Stimulated activated naive CD8-positive, alpha-beta T cell treated with anti-CD3 and anti-CD28 coated beads, Interleukin-15, amount 100 ng/mL, for 72 hours (primary cell): ENCODE measurements at regions not wholly inside any gene's neighbourhood (a gene's known extent, or its start where the extent isn't known, plus 50 kb on each side); places are given as distances from the start of the nearest gene placed in this dataset.

ENCODE experiments used
- ATAC-seq: fragments of 150-1000 bp; cut with Tn5 transposase; 2 replicates; pipeline ENCODE4 v1.10.0; 2021; ENCODE audit warnings: mild to moderate bottlenecking, moderate library complexity
- DNase-seq, 2 donors: peaks; one replicate each; pipeline ENCODE4 v3.0.0; 2021 to 2022
- H3K27ac Mint-ChIP-seq, 2 donors: one replicate each; pipeline ENCODE4 v1.8.0; 2022; ENCODE audit warnings: mild to moderate bottlenecking in 2 of 2, mixed read lengths in 2 of 2, moderate library complexity in 2 of 2
- H3K27me3 Mint-ChIP-seq: one replicate; pipeline ENCODE4 v1.8.0; 2022; ENCODE audit warnings: mixed read lengths
- H3K4me1 Mint-ChIP-seq: one replicate; pipeline ENCODE4 v1.8.0; 2022; ENCODE audit warnings: mild to moderate bottlenecking, mixed read lengths
- H3K4me3 Mint-ChIP-seq, 2 donors: one replicate each; pipeline ENCODE4 v1.8.0; 2022; ENCODE audit warnings: mild to moderate bottlenecking in 2 of 2, mixed read lengths in 2 of 2, moderate library complexity in 1 of 2
- H3K9me3 Mint-ChIP-seq, 2 donors: one replicate each; pipeline ENCODE4 v1.8.0; 2022; ENCODE audit warnings: mixed read lengths in 2 of 2

- no peak for ATAC-seq
- Mint-ChIP-seq H3K27me3 (no peaks in the 10 kb centered on the region), H3K4me1 (no peaks in the 10 kb centered on the region), H3K27ac (no peak overlapping the region), H3K9me3 (peaks cover 0 to 8% of the 10 kb centered on the region in 2 donors), H3K4me3 (no peak overlapping the region)
- no peak for DNase-seq
Observed at GRCh38 chr5:91741764-91742505, 358.8 kb upstream of the ARRDC3 start.

GRCh38 chr5:91730026-91730425, 346.9 kb upstream of the ARRDC3 start:
- DNase-seq = no peak
- H3K27me3 Mint-ChIP-seq = no peaks in the 10 kb centered on the region
- no peak for ATAC-seq
- H3K4me1 Mint-ChIP-seq = no peaks in the 10 kb centered on the region
- H3K27ac Mint-ChIP-seq = no peak overlapping the region
- no peaks in the 10 kb centered on the region for H3K9me3 Mint-ChIP-seq
- H3K4me3 Mint-ChIP-seq = no peak overlapping the region

GRCh38 chr5:91727463-91727862, 344.3 kb upstream of the ARRDC3 start:
- no peak for ATAC-seq
- no peaks in the 10 kb centered on the region for H3K4me1 Mint-ChIP-seq
- H3K4me3 Mint-ChIP-seq = no peak overlapping the region
- H3K9me3 Mint-ChIP-seq = no peaks in the 10 kb centered on the region
- no peaks in the 10 kb centered on the region for H3K27me3 Mint-ChIP-seq
- DNase-seq = no peak
- no peak overlapping the region for H3K27ac Mint-ChIP-seq

GRCh38 chr5:91722736-91723467, 339.8 kb upstream of the ARRDC3 start:
- ATAC-seq = no peak
- Mint-ChIP-seq H3K27ac (no peak overlapping the region), H3K4me1 (no peaks in the 10 kb centered on the region), H3K9me3 (no peaks in the 10 kb centered on the region), H3K4me3 (no peak overlapping the region), H3K27me3 (no peaks in the 10 kb centered on the region)
- DNase-seq = no peak

- no peaks in the 10 kb centered on the region for H3K4me1 Mint-ChIP-seq
- H3K4me3 Mint-ChIP-seq = no peak overlapping the region
- no peak for ATAC-seq
- H3K9me3 Mint-ChIP-seq = no peaks in the 10 kb centered on the region
- DNase-seq = no peak
- H3K27me3 Mint-ChIP-seq = no peaks in the 10 kb centered on the region
- H3K27ac Mint-ChIP-seq = no peak overlapping the region
Observed at GRCh38 chr5:91712718-91713117, 329.6 kb upstream of the ARRDC3 start.

GRCh38 chr5:91707521-91707841, 324.4 kb upstream of the ARRDC3 start:
- Mint-ChIP-seq H3K4me3 (no peak overlapping the region), H3K27me3 (no peaks in the 10 kb centered on the region), H3K4me1 (no peaks in the 10 kb centered on the region), H3K27ac (no peak overlapping the region), H3K9me3 (peaks cover 0 to 3% of the 10 kb centered on the region in 2 donors)
- DNase-seq (no peak), ATAC-seq (no peak)

GRCh38 chr5:91706785-91707520, 323.8 kb upstream of the ARRDC3 start:
- no peak for DNase-seq
- H3K27me3 Mint-ChIP-seq = no peaks in the 10 kb centered on the region
- no peak overlapping the region for H3K4me3 Mint-ChIP-seq
- no peak overlapping the region for H3K27ac Mint-ChIP-seq
- peaks cover 0 to 3% of the 10 kb centered on the region in 2 donors for H3K9me3 Mint-ChIP-seq
- no peak for ATAC-seq
- H3K4me1 Mint-ChIP-seq = no peaks in the 10 kb centered on the region

GRCh38 chr5:91703128-91703527, 320.0 kb upstream of the ARRDC3 start:
- Mint-ChIP-seq H3K4me3 (no peak overlapping the region), H3K27ac (no peak overlapping the region), H3K4me1 (no peaks in the 10 kb centered on the region), H3K27me3 (no peaks in the 10 kb centered on the region), H3K9me3 (peaks cover 3 to 5% of the 10 kb centered on the region in 2 donors)
- ATAC-seq (no peak), DNase-seq (no peak)

- no peaks in the 10 kb centered on the region for H3K4me1 Mint-ChIP-seq
- H3K4me3 Mint-ChIP-seq = no peak overlapping the region
- no peak overlapping the region for H3K27ac Mint-ChIP-seq
- no peaks in the 10 kb centered on the region for H3K27me3 Mint-ChIP-seq
- DNase-seq = no peak
- no peak for ATAC-seq
- peaks cover 0 to 13% of the 10 kb centered on the region in 2 donors for H3K9me3 Mint-ChIP-seq
Observed at GRCh38 chr5:91699429-91699828, 316.3 kb upstream of the ARRDC3 start.

- Mint-ChIP-seq H3K27me3 (no peaks in the 10 kb centered on the region), H3K9me3 (peaks cover 16 to 21% of the 10 kb centered on the region in 2 donors), H3K27ac (no peak overlapping the region), H3K4me3 (no peak overlapping the region), H3K4me1 (no peaks in the 10 kb centered on the region)
- DNase-seq (no peak), ATAC-seq (no peak)
Observed at GRCh38 chr5:91691592-91691991, 308.5 kb upstream of the ARRDC3 start.

GRCh38 chr5:91690921-91691320, 307.8 kb upstream of the ARRDC3 start:
- no peak overlapping the region for H3K4me3 Mint-ChIP-seq
- H3K27me3 Mint-ChIP-seq = no peaks in the 10 kb centered on the region
- H3K27ac Mint-ChIP-seq = no peak overlapping the region
- DNase-seq = no peak
- H3K4me1 Mint-ChIP-seq = no peaks in the 10 kb centered on the region
- H3K9me3 Mint-ChIP-seq = peaks cover 15 to 16% of the 10 kb centered on the region in 2 donors
- no peak for ATAC-seq

- H3K9me3 Mint-ChIP-seq = peaks cover under 1 to 2% of the 10 kb centered on the region in 2 donors
- DNase-seq (no peak), ATAC-seq (no peak)
- no peak overlapping the region for H3K4me3 Mint-ChIP-seq
- H3K27me3 Mint-ChIP-seq = no peaks in the 10 kb centered on the region
- H3K4me1 Mint-ChIP-seq = no peaks in the 10 kb centered on the region
- no peak overlapping the region for H3K27ac Mint-ChIP-seq
Observed at GRCh38 chr5:91687430-91687829, 304.3 kb upstream of the ARRDC3 start.

- ATAC-seq (no peak), DNase-seq (no peak)
- H3K4me3 Mint-ChIP-seq = no peak overlapping the region
- H3K9me3 Mint-ChIP-seq = no peaks in the 10 kb centered on the region
- H3K27me3 Mint-ChIP-seq = no peaks in the 10 kb centered on the region
- H3K4me1 Mint-ChIP-seq = no peaks in the 10 kb centered on the region
- no peak overlapping the region for H3K27ac Mint-ChIP-seq
Observed at GRCh38 chr5:91684625-91685024, 301.5 kb upstream of the ARRDC3 start.

GRCh38 chr5:91670563-91670962, 287.4 kb upstream of the ARRDC3 start:
- Mint-ChIP-seq H3K27me3 (no peaks in the 10 kb centered on the region), H3K4me1 (no peaks in the 10 kb centered on the region), H3K9me3 (no peaks in the 10 kb centered on the region), H3K4me3 (no peak overlapping the region), H3K27ac (no peak overlapping the region)
- ATAC-seq (no peak), DNase-seq (no peak)

- Mint-ChIP-seq H3K27ac (no peak overlapping the region), H3K4me1 (no peaks in the 10 kb centered on the region), H3K27me3 (no peaks in the 10 kb centered on the region), H3K9me3 (no peaks in the 10 kb centered on the region), H3K4me3 (no peak overlapping the region)
- DNase-seq (no peak), ATAC-seq (no peak)
Observed at GRCh38 chr5:91670122-91670521, 287.0 kb upstream of the ARRDC3 start.

- no peak for ATAC-seq
- no peaks in the 10 kb centered on the region for H3K4me1 Mint-ChIP-seq
- no peak overlapping the region for H3K27ac Mint-ChIP-seq
Observed at GRCh38 chr5:91668261-91668660, 285.1 kb upstream of the ARRDC3 start.

More at GRCh38 chr5:91668261-91668660, 285.1 kb upstream of the ARRDC3 start:
- Mint-ChIP-seq H3K4me3 (no peak overlapping the region), H3K9me3 (no peaks in the 10 kb centered on the region), H3K27me3 (no peaks in the 10 kb centered on the region)
- DNase-seq = no peak
